ENCODE measurements at regions not wholly inside any gene's neighbourhood (a gene's known extent, or its start where the extent isn't known, plus 50 kb on each side); places are given as distances from the start of the nearest gene placed in this dataset.

DNA sequence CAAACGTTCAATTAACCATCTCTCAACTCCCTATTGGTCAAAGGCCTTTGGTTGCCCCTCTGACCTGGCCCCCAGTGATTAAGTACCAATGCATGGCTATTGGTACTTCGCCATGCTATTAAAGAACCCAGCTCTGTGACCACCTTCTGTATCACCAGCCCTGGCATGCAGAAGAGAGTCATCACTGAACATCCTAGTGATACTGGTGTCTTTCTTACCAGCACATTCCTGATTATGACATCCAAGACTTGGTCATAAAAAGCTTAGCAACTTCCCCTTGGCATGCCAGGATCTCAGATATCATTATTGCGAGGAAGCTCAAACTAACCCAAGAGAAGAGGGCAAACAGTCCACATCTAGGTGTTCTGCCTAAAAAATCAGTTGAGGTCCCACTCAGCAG is 122.3 kb upstream of the OTUD4 start:
- no peak overlapping the region for H3K4me3 ChIP-seq (ENCODE audit: low read depth, low read length)
- no peak for TF ChIP-seq CTCF (IDR thresholded peaks at IDR 0.05; ENCODE audit: insufficient read depth, low read depth, low read length, missing control alignments)
- DNase-seq (ENCODE audit: low read depth): no peak

- no peak for TF ChIP-seq CTCF (IDR thresholded peaks at IDR 0.05; ENCODE audit: insufficient read depth, low read depth, low read length, missing control alignments)
- no peak overlapping the region for H3K4me3 ChIP-seq (ENCODE audit: low read depth, low read length)
- DNase-seq (ENCODE audit: low read depth): no peak
Observed at GRCh38 chr4:145301386-145302080, 121.1 kb upstream of the OTUD4 start.

DNA sequence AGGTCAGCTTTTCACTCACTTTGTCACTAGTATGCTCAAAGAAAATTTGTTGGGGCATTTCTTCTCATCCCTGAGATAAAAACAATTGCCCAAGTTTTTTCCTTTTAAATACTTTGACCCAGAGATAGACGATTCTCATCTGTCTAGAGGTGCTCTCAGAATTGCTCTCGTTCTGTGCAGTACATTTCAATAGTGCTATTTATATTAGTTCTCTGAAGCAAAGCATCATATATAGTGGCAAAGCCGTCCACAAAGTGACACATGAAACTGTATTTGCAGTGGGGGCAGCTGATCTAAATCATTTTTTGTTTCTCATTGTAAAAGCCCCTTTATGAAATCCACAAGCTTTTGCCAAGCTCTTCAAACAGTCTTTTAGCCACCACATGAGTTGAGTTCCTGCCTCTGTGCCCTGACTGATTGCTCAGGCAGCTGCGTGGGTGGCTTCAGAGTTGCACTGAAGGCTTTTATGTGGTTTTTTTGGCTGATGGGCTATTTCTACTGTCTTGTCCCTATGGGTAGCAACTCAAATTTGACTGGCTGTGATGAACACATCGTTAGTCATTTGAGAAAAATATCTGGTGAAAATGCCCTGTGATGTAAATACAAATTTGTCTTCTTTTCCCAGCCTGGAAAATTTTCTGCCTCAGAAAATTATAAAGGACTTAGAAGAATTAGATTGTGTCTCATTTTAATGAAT is 119.1 kb upstream of the OTUD4 start:
- H3K4me3 ChIP-seq (ENCODE audit: low read depth, low read length): peak overlapping the region; percentile 18
- peak; percentile 91 for DNase-seq (ENCODE audit: low read depth)
- no peak for TF ChIP-seq CTCF (IDR thresholded peaks at IDR 0.05; ENCODE audit: insufficient read depth, low read depth, low read length, missing control alignments)

GRCh38 chr4:145298885-145299284 is 118.5 kb upstream of the OTUD4 start:
- TF ChIP-seq CTCF (IDR thresholded peaks at IDR 0.05; ENCODE audit: insufficient read depth, low read depth, low read length, missing control alignments): no peak
- DNase-seq (ENCODE audit: low read depth): peak; percentile 54
- H3K4me3 ChIP-seq (ENCODE audit: low read depth, low read length): peak overlapping the region; percentile 18

DNA sequence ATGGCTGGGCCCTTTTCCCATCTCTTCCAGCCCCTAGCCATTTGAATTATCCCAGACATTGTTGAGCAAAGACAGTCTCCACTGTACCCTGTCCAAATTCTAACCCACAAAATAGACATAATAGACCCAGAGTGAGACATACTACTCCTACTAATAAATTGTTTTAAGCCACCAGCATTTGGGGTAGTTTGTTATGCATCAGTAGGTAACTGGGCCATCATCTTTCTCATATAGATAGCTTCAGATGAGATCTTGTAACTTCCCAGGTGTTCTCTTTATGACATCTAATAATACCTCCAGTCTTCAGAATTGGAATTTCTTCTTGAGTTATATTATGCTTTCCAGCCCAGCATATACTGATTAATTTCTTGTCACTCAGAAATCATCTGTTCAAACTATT is 117.2 kb upstream of the OTUD4 start:
- H3K4me3 ChIP-seq (ENCODE audit: low read depth, low read length): no peak overlapping the region
- TF ChIP-seq CTCF (IDR thresholded peaks at IDR 0.05; ENCODE audit: insufficient read depth, low read depth, low read length, missing control alignments): no peak
- DNase-seq (ENCODE audit: low read depth): peak; percentile 51

DNA sequence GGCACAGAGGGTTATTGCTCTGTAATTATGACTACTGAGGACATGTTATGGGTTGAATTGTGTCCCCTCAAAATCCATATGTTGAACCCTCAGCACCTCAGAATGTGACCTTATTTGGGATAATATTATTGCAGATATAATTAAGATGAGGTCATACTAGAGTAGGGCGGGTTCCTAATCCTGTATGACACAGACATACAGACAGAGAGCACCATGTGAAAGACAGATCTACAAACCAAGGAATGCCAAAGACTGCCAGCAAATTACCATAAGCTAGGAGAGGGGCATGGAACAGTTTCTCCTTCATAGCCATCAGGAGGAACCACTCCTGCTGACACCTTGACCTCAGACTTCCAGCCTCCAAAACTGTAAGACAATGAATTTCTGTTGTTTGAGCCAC is 115.2 kb upstream of the OTUD4 start:
- no peak for TF ChIP-seq CTCF (IDR thresholded peaks at IDR 0.05; ENCODE audit: insufficient read depth, low read depth, low read length, missing control alignments)
- no peak overlapping the region for H3K4me3 ChIP-seq (ENCODE audit: low read depth, low read length)
- no peak for DNase-seq (ENCODE audit: low read depth)

Data from GM12865 (cell line).